ENCODE measurements at regions not wholly inside any gene's neighbourhood (a gene's known extent, or its start where the extent isn't known, plus 50 kb on each side); places are given as distances from the start of the nearest gene placed in this dataset.

GRCh38 chr13:24032252-24032651 is 128.3 kb upstream of the SPATA13 start:
- Histone ChIP-seq H3K36me3 (ENCODE audit: control insufficient read depth in 1 of 2, insufficient read depth in 2 of 2, low read length in 2 of 2) (no peaks in the 10 kb centered on the region), H3K9me3 (ENCODE audit: control insufficient read depth in 1 of 2, low read length in 2 of 2) (no peaks in the 10 kb centered on the region), H3K4me1 (ENCODE audit: control insufficient read depth in 1 of 2, insufficient read depth in 2 of 2, low read length in 2 of 2) (no peaks in the 10 kb centered on the region), H3K27ac (ENCODE audit: low read depth, low read length) (no peak overlapping the region), H3K4me3 (ENCODE audit: low read depth in 1 of 2, low read length in 2 of 2) (no peak overlapping the region), H3K9ac (ENCODE audit: low read depth in 1 of 2, low read length in 2 of 2) (no peak overlapping the region), H3K27me3 (ENCODE audit: control insufficient read depth in 1 of 2, insufficient read depth in 2 of 2, low read length in 2 of 2) (no peaks in the 10 kb centered on the region)

GRCh38 chr13:24032674-24033073 is 127.8 kb upstream of the SPATA13 start:
- Histone ChIP-seq H3K4me3 (ENCODE audit: low read depth in 1 of 2, low read length in 2 of 2) (no peak overlapping the region), H3K9ac (ENCODE audit: low read depth in 1 of 2, low read length in 2 of 2) (no peak overlapping the region), H3K36me3 (ENCODE audit: control insufficient read depth in 1 of 2, insufficient read depth in 2 of 2, low read length in 2 of 2) (no peaks in the 10 kb centered on the region), H3K27ac (ENCODE audit: low read depth, low read length) (no peak overlapping the region), H3K4me1 (ENCODE audit: control insufficient read depth in 1 of 2, insufficient read depth in 2 of 2, low read length in 2 of 2) (no peaks in the 10 kb centered on the region), H3K27me3 (ENCODE audit: control insufficient read depth in 1 of 2, insufficient read depth in 2 of 2, low read length in 2 of 2) (no peaks in the 10 kb centered on the region), H3K9me3 (ENCODE audit: control insufficient read depth in 1 of 2, low read length in 2 of 2) (no peaks in the 10 kb centered on the region)

GRCh38 chr13:24033527-24034302 is 126.8 kb upstream of the SPATA13 start:
- Histone ChIP-seq H3K4me1 (ENCODE audit: control insufficient read depth in 1 of 2, insufficient read depth in 2 of 2, low read length in 2 of 2) (peaks cover 5% of the 10 kb centered on the region in 2 donors), H3K27ac (ENCODE audit: low read depth, low read length) (peak overlapping the region; percentile 11), H3K9ac (ENCODE audit: low read depth in 1 of 2, low read length in 2 of 2) (no peak overlapping the region)

GRCh38 chr13:24035411-24035810 is 125.1 kb upstream of the SPATA13 start:
- Histone ChIP-seq H3K27me3 (ENCODE audit: control insufficient read depth in 1 of 2, insufficient read depth in 2 of 2, low read length in 2 of 2) (no peaks in the 10 kb centered on the region), H3K9me3 (ENCODE audit: control insufficient read depth in 1 of 2, low read length in 2 of 2) (no peaks in the 10 kb centered on the region), H3K27ac (ENCODE audit: low read depth, low read length) (no peak overlapping the region), H3K4me1 (ENCODE audit: control insufficient read depth in 1 of 2, insufficient read depth in 2 of 2, low read length in 2 of 2) (peaks cover 7 to 10% of the 10 kb centered on the region in 2 donors), H3K36me3 (ENCODE audit: control insufficient read depth in 1 of 2, insufficient read depth in 2 of 2, low read length in 2 of 2) (no peaks in the 10 kb centered on the region), H3K9ac (ENCODE audit: low read depth in 1 of 2, low read length in 2 of 2) (no peak overlapping the region), H3K4me3 (ENCODE audit: low read depth in 1 of 2, low read length in 2 of 2) (no peak overlapping the region)

More at GRCh38 chr13:24033527-24034302, 126.8 kb upstream of the SPATA13 start:
- no peaks in the 10 kb centered on the region for H3K9me3 ChIP-seq (ENCODE audit: control insufficient read depth in 1 of 2, low read length in 2 of 2)
- H3K36me3 ChIP-seq (ENCODE audit: control insufficient read depth in 1 of 2, insufficient read depth in 2 of 2, low read length in 2 of 2), result no peaks in the 10 kb centered on the region
- no peak overlapping the region for H3K4me3 ChIP-seq (ENCODE audit: low read depth in 1 of 2, low read length in 2 of 2)
- H3K27me3 ChIP-seq (ENCODE audit: control insufficient read depth in 1 of 2, insufficient read depth in 2 of 2, low read length in 2 of 2), result no peaks in the 10 kb centered on the region

- H3K9me3 ChIP-seq (ENCODE audit: control insufficient read depth in 1 of 2, low read length in 2 of 2), result no peaks in the 10 kb centered on the region
- H3K4me3 ChIP-seq (ENCODE audit: low read depth in 1 of 2, low read length in 2 of 2), result no peak overlapping the region
- H3K27ac ChIP-seq (ENCODE audit: low read depth, low read length), result no peak overlapping the region
- H3K27me3 ChIP-seq (ENCODE audit: control insufficient read depth in 1 of 2, insufficient read depth in 2 of 2, low read length in 2 of 2), result no peaks in the 10 kb centered on the region
- no peaks in the 10 kb centered on the region for H3K36me3 ChIP-seq (ENCODE audit: control insufficient read depth in 1 of 2, insufficient read depth in 2 of 2, low read length in 2 of 2)
- peaks cover 7 to 10% of the 10 kb centered on the region in 2 donors for H3K4me1 ChIP-seq (ENCODE audit: control insufficient read depth in 1 of 2, insufficient read depth in 2 of 2, low read length in 2 of 2)
- no peak overlapping the region for H3K9ac ChIP-seq (ENCODE audit: low read depth in 1 of 2, low read length in 2 of 2)
Observed at GRCh38 chr13:24036115-24036514, 124.4 kb upstream of the SPATA13 start.

DNA sequence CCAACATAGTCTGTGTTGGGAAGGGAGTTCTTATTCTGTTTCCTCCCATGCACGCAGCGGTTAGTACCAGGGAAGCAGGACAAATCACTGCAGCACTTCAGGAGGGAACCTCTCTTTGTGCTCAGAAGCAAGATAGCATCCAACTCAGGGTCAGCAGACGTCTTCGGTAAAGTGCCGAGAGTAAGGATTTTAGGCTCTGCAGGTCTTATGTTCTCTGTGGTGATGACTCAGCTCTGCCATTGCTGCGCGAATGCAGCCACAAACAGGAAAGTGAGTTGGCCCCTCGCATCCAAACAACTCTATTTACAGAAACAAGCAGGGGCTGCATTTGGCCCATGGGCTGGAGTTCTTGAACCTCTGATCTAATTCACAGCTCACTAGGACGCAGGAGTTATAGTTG is 122.1 kb upstream of the SPATA13 start:
- no peak overlapping the region for H3K27ac ChIP-seq (ENCODE audit: low read depth, low read length)
- peaks cover 7 to 10% of the 10 kb centered on the region in 2 donors for H3K4me1 ChIP-seq (ENCODE audit: control insufficient read depth in 1 of 2, insufficient read depth in 2 of 2, low read length in 2 of 2)

DNA sequence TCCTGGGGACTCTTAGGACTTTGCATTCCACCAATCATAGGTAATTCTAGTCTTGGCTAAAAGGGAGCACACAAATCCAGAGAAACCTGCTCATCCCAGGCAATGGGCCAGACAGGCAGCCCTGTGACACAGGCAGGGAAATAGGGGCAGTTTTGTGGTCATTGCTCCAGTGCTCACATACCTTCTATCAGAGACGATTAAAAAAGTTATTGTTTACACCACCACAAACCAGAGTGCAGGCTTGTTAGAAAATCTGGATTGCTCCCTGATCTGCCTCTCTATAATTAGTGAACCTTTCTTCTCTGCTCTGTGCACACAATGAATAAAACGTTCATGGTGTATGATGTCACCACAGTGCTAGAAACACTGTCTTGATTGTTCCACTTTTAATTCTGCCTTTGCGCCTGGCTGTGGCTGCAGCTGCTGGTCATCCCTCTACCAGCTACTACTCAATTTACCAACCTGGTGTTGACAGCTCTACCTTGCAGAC is 121.6 kb upstream of the SPATA13 start:
- peaks cover 7 to 10% of the 10 kb centered on the region in 2 donors for H3K4me1 ChIP-seq (ENCODE audit: control insufficient read depth in 1 of 2, insufficient read depth in 2 of 2, low read length in 2 of 2)
- H3K36me3 ChIP-seq (ENCODE audit: control insufficient read depth in 1 of 2, insufficient read depth in 2 of 2, low read length in 2 of 2), result no peaks in the 10 kb centered on the region
- no peaks in the 10 kb centered on the region for H3K27me3 ChIP-seq (ENCODE audit: control insufficient read depth in 1 of 2, insufficient read depth in 2 of 2, low read length in 2 of 2)
- H3K27ac ChIP-seq (ENCODE audit: low read depth, low read length), result no peak overlapping the region
- H3K4me3 ChIP-seq (ENCODE audit: low read depth in 1 of 2, low read length in 2 of 2), result no peak overlapping the region
- H3K9ac ChIP-seq (ENCODE audit: low read depth in 1 of 2, low read length in 2 of 2), result no peak overlapping the region
- no peaks in the 10 kb centered on the region for H3K9me3 ChIP-seq (ENCODE audit: control insufficient read depth in 1 of 2, low read length in 2 of 2)

More for the DNA sequence above, 122.1 kb upstream of the SPATA13 start:
- Histone ChIP-seq H3K27me3 (ENCODE audit: control insufficient read depth in 1 of 2, insufficient read depth in 2 of 2, low read length in 2 of 2) (no peaks in the 10 kb centered on the region), H3K36me3 (ENCODE audit: control insufficient read depth in 1 of 2, insufficient read depth in 2 of 2, low read length in 2 of 2) (no peaks in the 10 kb centered on the region), H3K9me3 (ENCODE audit: control insufficient read depth in 1 of 2, low read length in 2 of 2) (no peaks in the 10 kb centered on the region), H3K9ac (ENCODE audit: low read depth in 1 of 2, low read length in 2 of 2) (no peak overlapping the region), H3K4me3 (ENCODE audit: low read depth in 1 of 2, low read length in 2 of 2) (no peak overlapping the region)

- H3K9me3 ChIP-seq (ENCODE audit: control insufficient read depth in 1 of 2, low read length in 2 of 2), result no peaks in the 10 kb centered on the region
- no peak overlapping the region for H3K9ac ChIP-seq (ENCODE audit: low read depth in 1 of 2, low read length in 2 of 2)
- H3K4me1 ChIP-seq (ENCODE audit: control insufficient read depth in 1 of 2, insufficient read depth in 2 of 2, low read length in 2 of 2), result peaks cover 7 to 10% of the 10 kb centered on the region in 2 donors
- H3K27ac ChIP-seq (ENCODE audit: low read depth, low read length), result no peak overlapping the region
- H3K4me3 ChIP-seq (ENCODE audit: low read depth in 1 of 2, low read length in 2 of 2), result no peak overlapping the region
- no peaks in the 10 kb centered on the region for H3K27me3 ChIP-seq (ENCODE audit: control insufficient read depth in 1 of 2, insufficient read depth in 2 of 2, low read length in 2 of 2)
- no peaks in the 10 kb centered on the region for H3K36me3 ChIP-seq (ENCODE audit: control insufficient read depth in 1 of 2, insufficient read depth in 2 of 2, low read length in 2 of 2)
Observed at GRCh38 chr13:24039621-24040475, 120.7 kb upstream of the SPATA13 start.

- no peaks in the 10 kb centered on the region for H3K9me3 ChIP-seq (ENCODE audit: control insufficient read depth in 1 of 2, low read length in 2 of 2)
- H3K27me3 ChIP-seq (ENCODE audit: control insufficient read depth in 1 of 2, insufficient read depth in 2 of 2, low read length in 2 of 2), result no peaks in the 10 kb centered on the region
- H3K4me1 ChIP-seq (ENCODE audit: control insufficient read depth in 1 of 2, insufficient read depth in 2 of 2, low read length in 2 of 2), result peaks cover 7 to 10% of the 10 kb centered on the region in 2 donors
- H3K9ac ChIP-seq (ENCODE audit: low read depth in 1 of 2, low read length in 2 of 2), result no peak overlapping the region
- no peak overlapping the region for H3K27ac ChIP-seq (ENCODE audit: low read depth, low read length)
- H3K36me3 ChIP-seq (ENCODE audit: control insufficient read depth in 1 of 2, insufficient read depth in 2 of 2, low read length in 2 of 2), result no peaks in the 10 kb centered on the region
- no peak overlapping the region for H3K4me3 ChIP-seq (ENCODE audit: low read depth in 1 of 2, low read length in 2 of 2)
Observed at GRCh38 chr13:24040835-24041234, 119.7 kb upstream of the SPATA13 start.

DNA sequence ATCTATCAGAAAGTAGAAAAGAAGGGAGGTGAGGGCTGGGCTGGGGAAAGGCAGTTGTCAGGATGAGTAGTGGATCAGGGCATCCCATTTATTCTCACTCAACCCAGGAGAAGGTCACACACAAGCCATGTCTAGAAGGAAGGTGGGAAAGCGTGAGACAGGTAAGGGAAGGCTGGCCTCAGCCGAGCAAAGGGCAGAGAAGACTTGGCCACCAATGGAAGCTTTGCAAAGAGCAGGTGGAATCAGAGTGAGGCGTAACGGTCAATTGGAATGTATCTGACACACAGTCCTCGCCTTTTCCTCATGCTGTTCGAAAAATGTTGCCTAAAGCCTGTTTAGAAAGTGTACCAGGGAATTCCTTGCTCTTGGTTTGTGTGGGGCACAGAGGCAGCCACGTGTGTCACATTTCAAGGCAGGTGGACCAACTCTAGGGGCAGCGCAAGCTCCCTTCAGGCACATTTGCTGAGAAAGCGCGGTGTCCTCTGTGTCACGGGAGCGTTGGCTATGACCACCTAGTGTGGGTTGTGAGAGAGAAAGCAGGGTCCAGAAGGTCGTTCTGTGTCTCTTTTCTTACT is 118.8 kb upstream of the SPATA13 start:
- peaks cover 5 to 6% of the 10 kb centered on the region in 2 donors for H3K9me3 ChIP-seq (ENCODE audit: control insufficient read depth in 1 of 2, low read length in 2 of 2)
- H3K9ac ChIP-seq (ENCODE audit: low read depth in 1 of 2, low read length in 2 of 2), result no peak overlapping the region
- H3K4me3 ChIP-seq (ENCODE audit: low read depth in 1 of 2, low read length in 2 of 2), result no peak overlapping the region
- H3K27ac ChIP-seq (ENCODE audit: low read depth, low read length), result no peak overlapping the region
- H3K36me3 ChIP-seq (ENCODE audit: control insufficient read depth in 1 of 2, insufficient read depth in 2 of 2, low read length in 2 of 2), result no peaks in the 10 kb centered on the region
- no peaks in the 10 kb centered on the region for H3K27me3 ChIP-seq (ENCODE audit: control insufficient read depth in 1 of 2, insufficient read depth in 2 of 2, low read length in 2 of 2)
- H3K4me1 ChIP-seq (ENCODE audit: control insufficient read depth in 1 of 2, insufficient read depth in 2 of 2, low read length in 2 of 2), result peaks cover 7 to 10% of the 10 kb centered on the region in 2 donors
